GM21360 (cell line): ENCODE measurements at regions not wholly inside any gene's neighbourhood (a gene's known extent, or its start where the extent isn't known, plus 50 kb on each side); places are given as distances from the start of the nearest gene placed in this dataset.

Experiments
- ATAC-seq: cut with Tn5 transposase; IDR thresholded peaks from one replicate; pipeline ENCODE4 v1.9.1; 2021; ENCODE audit warnings: mild to moderate bottlenecking, moderate library complexity; ENCODE audit not compliant: unreplicated experiment

GRCh38 chr5:141800617-141801016, 77.6 kb downstream of the PCDH1 start:
- no peak for ATAC-seq

- no peak for ATAC-seq
These were observed 78.6 kb downstream of the PCDH1 start for GRCh38 chr5:141799507-141800167.

- ATAC-seq, result no peak
These were observed 80.8 kb downstream of the PCDH1 start for GRCh38 chr5:141797425-141797824.

- no peak for ATAC-seq
These were observed 82.8 kb downstream of the PCDH1 start for GRCh38 chr5:141795421-141795820.

- no peak for ATAC-seq
These were observed 84.3 kb downstream of the PCDH1 start for GRCh38 chr5:141793881-141794280.

- no peak for ATAC-seq
These were observed 84.8 kb downstream of the PCDH1 start for GRCh38 chr5:141793403-141793802.

- no peak for ATAC-seq
These were observed 87.6 kb downstream of the PCDH1 start for GRCh38 chr5:141790630-141791029.

- ATAC-seq, result no peak
These were observed 88.9 kb downstream of the PCDH1 start for GRCh38 chr5:141789330-141789729.

- no peak for ATAC-seq
These were observed 89.8 kb downstream of the PCDH1 start for GRCh38 chr5:141788296-141788970.

- no peak for ATAC-seq
These were observed 90.8 kb downstream of the PCDH1 start for GRCh38 chr5:141787376-141787775.

- no peak for ATAC-seq
These were observed 91.5 kb downstream of the PCDH1 start for GRCh38 chr5:141786700-141787099.

- no peak for ATAC-seq
These were observed 92.5 kb downstream of the PCDH1 start for GRCh38 chr5:141785711-141786110.

GRCh38 chr5:141785135-141785534, 93.1 kb downstream of the PCDH1 start:
- ATAC-seq, result no peak

- no peak for ATAC-seq
These were observed 93.7 kb downstream of the PCDH1 start for GRCh38 chr5:141784529-141784928.

GRCh38 chr5:141783947-141784296, 94.3 kb downstream of the PCDH1 start:
- no peak for ATAC-seq

GRCh38 chr5:141783005-141783946, 94.9 kb downstream of the PCDH1 start:
- no peak for ATAC-seq

GRCh38 chr5:141781910-141782309, 96.3 kb downstream of the PCDH1 start:
- no peak for ATAC-seq

GRCh38 chr5:141780952-141781781, 97.0 kb downstream of the PCDH1 start:
- ATAC-seq, result no peak

GRCh38 chr5:141780240-141780951, 97.8 kb downstream of the PCDH1 start:
- ATAC-seq, result no peak

- ATAC-seq, result no peak
These were observed 97.5 kb upstream of the ARAP3 start for GRCh38 chr5:141779503-141779973.
